IMR-90 (cell line): ENCODE measurements at regions not wholly inside any gene's neighbourhood (a gene's known extent, or its start where the extent isn't known, plus 50 kb on each side); places are given as distances from the start of the nearest gene placed in this dataset.

Experiments used
- ATAC-seq: fragments of 200-7000 bp; cut with Tn5 transposase; 2 replicates; pipeline ENCODE4 v1.9.1; 2020; ENCODE audit warnings: low read depth, mild to moderate bottlenecking, moderate library complexity
- BruUV-seq: library from RNA; stranded (reverse); fragments of 400-500 nt; replicated peaks from 2 replicates; lab custom pipeline; 2021; lab: Mats Ljungman, UMichigan
- CTCF ChIA-PET: fragments of 300-600 bp; formaldehyde crosslinking; extraction: SDS; loops from one replicate; lab custom pipeline; 2021; ENCODE audit warnings: antibody characterized with exemption; lab: Yijun Ruan, JAX
- POLR2A ChIA-PET: fragments of 300-600 bp; sonication (Branson Sonifier 250); formaldehyde crosslinking; loops from one replicate; lab custom pipeline; 2022; ENCODE audit warnings: antibody characterized with exemption; ENCODE audit not compliant: unreplicated experiment; lab: Charles Lee
- DNase-seq: peaks from one replicate; pipeline ENCODE4 v3.0.0; 2013
- H2AFZ ChIP-seq: replicated peaks from 2 replicates; pipeline ENCODE3; 2013; ENCODE audit warnings: low read length, mild to moderate bottlenecking; ENCODE audit not compliant: poor library complexity
- H2AK5ac ChIP-seq: 2 replicates; pipeline ENCODE4 v1.6.1; 2013; ENCODE audit warnings: low read depth, low read length, inconsistent platforms
- H2AK9ac ChIP-seq: replicated peaks from 2 replicates; pipeline ENCODE3; 2013; ENCODE audit warnings: mild to moderate bottlenecking, low read depth, low read length, moderate library complexity; ENCODE audit not compliant: poor library complexity
- H2BK120ac ChIP-seq: 2 replicates; pipeline ENCODE4 v1.6.1; 2013; ENCODE audit warnings: low read depth, low read length, inconsistent platforms
- H2BK15ac ChIP-seq: 3 replicates; pipeline ENCODE4 v1.6.1; 2013; ENCODE audit warnings: low read depth, low read length, inconsistent platforms
- H2BK20ac ChIP-seq: 2 replicates; pipeline ENCODE4 v1.6.1; 2013; ENCODE audit warnings: low read depth, mild to moderate bottlenecking, inconsistent platforms, low read length, moderate library complexity
- H2BK5ac ChIP-seq: 2 replicates; pipeline ENCODE4 v1.6.1; 2013; ENCODE audit warnings: mild to moderate bottlenecking, low read depth, low read length, inconsistent platforms; ENCODE audit not compliant: poor library complexity, severe bottlenecking
- H3K14ac ChIP-seq: replicated peaks from 2 replicates; pipeline ENCODE4 v1.6.1; 2013; ENCODE audit warnings: low read depth, low read length, inconsistent platforms
- H3K18ac ChIP-seq: 2 replicates; pipeline ENCODE4 v1.6.1; 2013; ENCODE audit warnings: low read depth, low read length, control low read depth
- H3K23ac ChIP-seq: 2 replicates; pipeline ENCODE4 v1.6.1; 2013; ENCODE audit warnings: low read depth, low read length, inconsistent platforms
- H3K27ac ChIP-seq: 2 replicates; pipeline ENCODE4 v1.5.1; 2013; ENCODE audit warnings: mild to moderate bottlenecking, control low read depth, low read length; ENCODE audit not compliant: insufficient read depth
- H3K27me3 ChIP-seq: 2 replicates; pipeline ENCODE4 v1.6.1; 2013; ENCODE audit warnings: low read length; ENCODE audit not compliant: control insufficient read depth, insufficient read depth
- H3K36me3 ChIP-seq: 2 replicates; pipeline ENCODE4 v1.6.1; 2013; ENCODE audit warnings: low read length, mixed read lengths; ENCODE audit not compliant: control insufficient read depth, insufficient read depth
- H3K4ac ChIP-seq: 2 replicates; pipeline ENCODE4 v1.6.1; 2013; ENCODE audit warnings: low read depth, low read length, inconsistent platforms
- H3K4me1 ChIP-seq: 2 replicates; pipeline ENCODE4 v1.6.1; 2013; ENCODE audit warnings: low read length, mixed read lengths; ENCODE audit not compliant: control insufficient read depth, insufficient read depth
- H3K4me2 ChIP-seq: 2 replicates; pipeline ENCODE4 v1.6.1; 2013; ENCODE audit warnings: low read depth, mild to moderate bottlenecking, control low read depth, low read length, moderate library complexity
- H3K4me3 ChIP-seq: 2 replicates; pipeline ENCODE4 v1.5.1; 2013; ENCODE audit warnings: low read depth, mild to moderate bottlenecking, control low read depth, low read length, moderate library complexity; ENCODE audit not compliant: insufficient read depth
- H3K56ac ChIP-seq: 2 replicates; pipeline ENCODE4 v1.6.1; 2013; ENCODE audit warnings: low read length, inconsistent platforms; ENCODE audit not compliant: insufficient read depth; ENCODE audit errors: extremely low read depth
- H3K79me1 ChIP-seq, 2 experiments: 2 replicates each; pipeline ENCODE4 v1.6.1; 2013; ENCODE audit warnings: low read length in 2 of 2, inconsistent platforms in 1 of 2, low read depth in 1 of 2
- H3K9ac ChIP-seq: 2 replicates; pipeline ENCODE4 v1.6.1; 2013; ENCODE audit warnings: low read depth, low read length, control low read depth
- H3K9me1 ChIP-seq: 2 replicates; pipeline ENCODE4 v1.6.1; 2013; ENCODE audit warnings: low read length, inconsistent platforms; ENCODE audit not compliant: insufficient read depth
- H3K9me3 ChIP-seq: 2 replicates; pipeline ENCODE4 v1.6.1; 2013; ENCODE audit warnings: low read length; ENCODE audit not compliant: control insufficient read depth, insufficient read depth
- H4K20me1 ChIP-seq: 2 replicates; pipeline ENCODE4 v1.6.1; 2013; ENCODE audit warnings: low read length, inconsistent platforms; ENCODE audit not compliant: insufficient read depth
- H4K5ac ChIP-seq: 2 replicates; pipeline ENCODE4 v1.6.1; 2013; ENCODE audit warnings: mild to moderate bottlenecking, low read depth, low read length, control low read depth
- H4K8ac ChIP-seq, 2 experiments: 2 replicates each; pipeline ENCODE4 v1.6.1; 2013; ENCODE audit warnings: low read depth in 2 of 2, low read length in 2 of 2, control low read depth in 1 of 2, inconsistent platforms in 1 of 2
- H4K91ac ChIP-seq: 2 replicates; pipeline ENCODE4 v1.6.1; 2013; ENCODE audit warnings: low read depth, low read length, inconsistent platforms; ENCODE audit not compliant: insufficient read depth
- FOS ChIP-seq: fragments of 150-350 bp; IDR thresholded peaks from 2 replicates; pipeline ENCODE4 v1.6.1; 2016; ENCODE audit warnings: low read depth, low read length
- POLR2A ChIP-seq: IDR thresholded peaks from 2 replicates; pipeline ENCODE4 v1.6.1; 2012; ENCODE audit warnings: mild to moderate bottlenecking, low read depth, low read length
- WGBS, 2 experiments: methylation state at CpG; one replicate each; pipeline versions ENCODE4 v1.1.5 to v1.1.7; 2013; ENCODE audit warnings: missing lambda C conversion rate in 2 of 2; ENCODE audit not compliant: insufficient read length in 1 of 2; ENCODE audit errors: extremely low coverage in 2 of 2; 5-methylcytosine and 5-hydroxymethylcytosine counted together
- dilution Hi-C: fragments of 300-500 bp; cut with HindIII; formaldehyde crosslinking; loops from one replicate; pipeline ENCODE4 v1.14.3; 2018; ENCODE audit warnings: low sequenced_read_pairs; ENCODE audit not compliant: unreplicated experiment
- in situ Hi-C: fragments of 300-500 bp; cut with MboI; formaldehyde crosslinking; loops from 3 replicates; pipeline ENCODE4 v1.14.3; 2019; ENCODE audit warnings: low sequenced_read_pairs, inconsistent platforms, mixed read lengths
- intact Hi-C: fragments of 100-400 bp; cut with micrococcal nuclease; formaldehyde crosslinking; loops from 2 replicates; pipeline ENCODE4 v1.10.0; 2022

- no peak overlapping the region for H3K56ac ChIP-seq
- peak overlapping the region; percentile 89; the same call in 1 of the 2 replicates for H2BK20ac ChIP-seq
- no peak overlapping the region for H3K4me2 ChIP-seq
- H3K9me3 ChIP-seq, result peaks cover 12% of the 10 kb centered on the region
- dilution Hi-C loops (no loop called here), intact Hi-C loops (no loop called here), in situ Hi-C loops (no loop called here)
- peak overlapping the region; percentile 57 for H2BK120ac ChIP-seq
- ATAC-seq (peak; percentile 91), DNase-seq (peak; percentile 74)
- 0 out of 2 replicates have a peak overlapping the region, but pooled peaks have one; percentile 64 for H3K14ac ChIP-seq
- no peaks in the 10 kb centered on the region for H3K79me1 ChIP-seq
- no peaks in the 10 kb centered on the region for H3K27me3 ChIP-seq
- H2AK9ac ChIP-seq, result no peak overlapping the region
- H3K4ac ChIP-seq, result peak overlapping the region; percentile 43; the same call in 1 of the 2 replicates
- H3K4me1 ChIP-seq, result peaks cover 2% of the 10 kb centered on the region; the same call in 1 of the 2 replicates
- no peak overlapping the region; the same call in 1 of the 2 replicates for H3K18ac ChIP-seq
- no peak overlapping the region for H3K27ac ChIP-seq
- H4K20me1 ChIP-seq, result no peaks in the 10 kb centered on the region
- no peak overlapping the region; the same call in 1 of the 2 replicates for H4K5ac ChIP-seq
- no peak overlapping the region for H3K4me3 ChIP-seq
- peak overlapping the region; percentile 4 to 64; a peak in 1 of 4 replicates for H4K8ac ChIP-seq
- BruUV-seq, result no TSS peak
- ChIA-PET CTCF (interaction anchor here (0.9 to 1.3 kb wide), 2 partner anchors 299 to 473 kb away, joined by 3 to 4 read pairs; no protein-coding TSS in a partner anchor), POLR2A (no interaction called here)
- H2BK5ac ChIP-seq, result peak overlapping the region; percentile 71
- H3K23ac ChIP-seq, result no peak overlapping the region
- H2AK5ac ChIP-seq, result no peak overlapping the region
- TF ChIP-seq POLR2A (no peak), FOS (peak; percentile 45; the same call in 1 of the 2 replicates)
- H3K36me3 ChIP-seq, result no peaks in the 10 kb centered on the region
- no peaks in the 10 kb centered on the region for H3K9me1 ChIP-seq
- no peak overlapping the region for H3K9ac ChIP-seq
- H2AFZ ChIP-seq, result no peak overlapping the region
- no CpG with 5 or more reads among the region's 2 CpGs for WGBS, 2 experiments
- H2BK15ac ChIP-seq, result 0 out of 3 replicates have a peak overlapping the region, but pooled peaks have one; percentile 29
- H4K91ac ChIP-seq, result no peak overlapping the region
Measured at GRCh38 chr11:28860893-28861292, 752.7 kb downstream of the METTL15 start.
